IPS-15b (cell line): ENCODE measurements at regions not wholly inside any gene's neighbourhood (a gene's known extent, or its start where the extent isn't known, plus 50 kb on each side); places are given as distances from the start of the nearest gene placed in this dataset.

Experiments
- H3K27me3 ChIP-seq: one replicate; pipeline ENCODE4 v1.6.1; 2013; ENCODE audit warnings: low read length; ENCODE audit not compliant: control insufficient read depth, insufficient read depth
- H3K36me3 ChIP-seq: one replicate; pipeline ENCODE4 v1.6.1; 2013; ENCODE audit warnings: low read length; ENCODE audit not compliant: control insufficient read depth, insufficient read depth
- H3K4me1 ChIP-seq: one replicate; pipeline ENCODE4 v1.6.1; 2013; ENCODE audit warnings: mild to moderate bottlenecking, low read length; ENCODE audit not compliant: control insufficient read depth, insufficient read depth
- H3K4me3 ChIP-seq: one replicate; pipeline ENCODE4 v1.5.1; 2013; ENCODE audit warnings: low read depth, low read length
- H3K9ac ChIP-seq: one replicate; pipeline ENCODE4 v1.6.1; 2013; ENCODE audit warnings: low read depth, mild to moderate bottlenecking, low read length
- H3K9me3 ChIP-seq: one replicate; pipeline ENCODE4 v1.6.1; 2013; ENCODE audit warnings: mild to moderate bottlenecking, low read length; ENCODE audit not compliant: control insufficient read depth, insufficient read depth

- Histone ChIP-seq H3K36me3 (no peaks in the 10 kb centered on the region), H3K9me3 (no peaks in the 10 kb centered on the region), H3K4me1 (no peaks in the 10 kb centered on the region), H3K4me3 (no peak overlapping the region), H3K9ac (no peak overlapping the region), H3K27me3 (peaks cover 2% of the 10 kb centered on the region)
Measured at GRCh38 chr12:65557438-65558181, 266.7 kb upstream of the HMGA2 start.

GRCh38 chr12:65560286-65560685, 264.0 kb upstream of the HMGA2 start:
- Histone ChIP-seq H3K27me3 (peaks cover 2% of the 10 kb centered on the region), H3K9ac (no peak overlapping the region), H3K4me3 (no peak overlapping the region), H3K36me3 (no peaks in the 10 kb centered on the region), H3K9me3 (no peaks in the 10 kb centered on the region), H3K4me1 (no peaks in the 10 kb centered on the region)

DNA sequence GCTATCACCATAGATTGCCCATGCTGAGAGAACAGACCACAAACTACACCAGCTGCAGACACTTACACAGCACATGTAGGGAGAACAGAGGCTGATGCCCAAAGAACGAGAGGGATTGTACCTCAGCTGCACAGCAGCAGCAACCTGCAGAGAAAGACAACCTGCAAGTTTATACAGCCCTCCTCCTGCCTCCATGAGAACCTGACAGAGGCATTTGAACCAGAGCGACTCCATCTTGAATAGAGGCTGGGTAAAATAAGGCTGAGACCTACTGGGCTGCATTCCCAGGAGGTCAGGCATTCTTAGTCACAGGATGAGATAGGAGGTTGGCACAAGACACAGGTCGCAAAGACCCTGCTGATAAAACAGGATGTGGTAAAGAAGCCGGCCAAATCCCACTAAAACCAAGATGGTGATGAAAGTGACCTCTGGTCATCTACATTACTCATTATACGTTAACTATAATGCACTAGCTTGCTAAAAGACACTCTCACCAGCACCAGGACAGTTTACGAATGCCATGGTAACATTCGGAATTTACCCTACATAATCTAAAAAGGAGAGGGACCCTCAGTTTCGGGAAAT, 262.4 kb upstream of the HMGA2 start:
- Histone ChIP-seq H3K4me1 (peaks cover 4% of the 10 kb centered on the region), H3K9me3 (no peaks in the 10 kb centered on the region), H3K9ac (no peak overlapping the region)

DNA sequence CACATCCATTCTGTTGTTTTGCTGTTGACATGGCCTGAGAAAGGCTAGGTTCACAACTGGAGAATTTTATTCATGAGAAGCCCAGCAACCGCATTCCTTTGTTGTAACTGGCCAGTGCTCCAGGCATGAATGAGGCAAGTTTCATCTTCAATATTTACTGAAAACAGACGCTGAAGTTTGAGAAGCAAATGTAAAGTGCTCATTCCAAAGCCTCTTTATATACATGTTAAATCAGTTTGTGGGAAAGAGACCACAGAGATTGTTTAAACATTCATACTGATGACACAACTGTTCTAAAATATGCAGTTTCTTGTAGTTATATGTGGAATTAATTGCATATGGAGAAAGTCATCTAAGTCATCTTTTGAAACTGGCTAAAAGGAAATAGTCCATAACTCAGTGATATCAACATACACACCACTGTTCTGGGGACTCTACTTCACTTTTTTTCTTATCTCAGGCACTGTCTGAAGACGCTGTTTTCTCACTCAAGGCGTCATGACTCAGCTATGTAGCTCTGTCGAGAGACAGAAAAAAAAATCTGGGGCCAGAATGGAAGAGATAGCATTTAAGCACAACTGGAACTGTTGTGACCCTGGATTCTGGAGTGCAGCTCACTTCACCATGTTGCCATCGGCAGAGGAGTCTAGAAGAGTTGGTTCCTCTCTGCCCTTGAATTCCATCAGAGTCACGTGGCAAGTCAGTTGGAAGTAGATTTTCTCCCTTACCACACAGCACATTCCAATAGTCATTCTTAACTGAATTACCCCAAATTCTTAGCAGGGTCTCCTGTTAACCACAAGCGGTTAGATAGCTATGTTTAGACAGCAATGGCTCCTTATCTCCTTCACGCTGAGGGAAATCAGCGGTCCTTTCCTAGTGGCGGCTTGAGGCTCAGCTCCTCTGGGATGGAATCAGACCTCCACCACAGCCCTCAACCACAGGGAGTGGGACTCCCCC, 258.4 kb upstream of the HMGA2 start:
- no peaks in the 10 kb centered on the region for H3K9me3 ChIP-seq
- H3K36me3 ChIP-seq, result no peaks in the 10 kb centered on the region
- H3K4me1 ChIP-seq, result peaks cover 4% of the 10 kb centered on the region
- no peak overlapping the region for H3K4me3 ChIP-seq
- no peak overlapping the region for H3K9ac ChIP-seq
- H3K27me3 ChIP-seq, result no peaks in the 10 kb centered on the region

More for the DNA sequence above, 262.4 kb upstream of the HMGA2 start:
- Histone ChIP-seq H3K27me3 (no peaks in the 10 kb centered on the region), H3K4me3 (no peak overlapping the region), H3K36me3 (no peaks in the 10 kb centered on the region)

GRCh38 chr12:65566751-65567150, 257.5 kb upstream of the HMGA2 start:
- H3K4me3 ChIP-seq, result no peak overlapping the region
- no peaks in the 10 kb centered on the region for H3K9me3 ChIP-seq
- no peaks in the 10 kb centered on the region for H3K27me3 ChIP-seq

DNA sequence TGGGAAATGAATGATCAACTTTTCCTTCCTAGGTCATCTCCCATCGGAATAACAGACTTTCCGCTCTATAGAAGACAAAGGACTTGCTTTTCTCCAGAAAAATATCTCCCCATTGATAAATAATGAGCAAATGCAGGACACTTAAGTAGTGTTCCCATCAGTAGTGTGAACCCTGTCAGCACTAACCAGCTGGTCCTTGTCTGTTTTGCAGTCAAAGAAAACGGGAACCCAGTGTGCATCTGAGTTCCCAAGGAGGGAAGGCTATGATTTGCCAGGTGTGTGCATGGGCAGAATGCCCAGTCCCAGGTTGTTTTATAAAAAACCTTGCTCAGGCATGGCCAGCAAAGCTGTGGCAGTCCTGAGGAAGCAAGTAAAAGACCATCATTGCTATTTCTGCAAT, 256.5 kb upstream of the HMGA2 start:
- no peak overlapping the region for H3K9ac ChIP-seq

More at GRCh38 chr12:65566751-65567150, 257.5 kb upstream of the HMGA2 start:
- peaks cover 4% of the 10 kb centered on the region for H3K4me1 ChIP-seq
- H3K9ac ChIP-seq, result no peak overlapping the region
- no peaks in the 10 kb centered on the region for H3K36me3 ChIP-seq

GRCh38 chr12:65568517-65568916, 255.8 kb upstream of the HMGA2 start:
- Histone ChIP-seq H3K36me3 (no peaks in the 10 kb centered on the region), H3K9ac (no peak overlapping the region), H3K27me3 (no peaks in the 10 kb centered on the region), H3K9me3 (no peaks in the 10 kb centered on the region), H3K4me3 (no peak overlapping the region), H3K4me1 (peaks cover 4% of the 10 kb centered on the region)

More for the DNA sequence above, 256.5 kb upstream of the HMGA2 start:
- no peaks in the 10 kb centered on the region for H3K9me3 ChIP-seq
- H3K4me3 ChIP-seq, result no peak overlapping the region
- H3K36me3 ChIP-seq, result no peaks in the 10 kb centered on the region
- H3K27me3 ChIP-seq, result no peaks in the 10 kb centered on the region
- peaks cover 4% of the 10 kb centered on the region for H3K4me1 ChIP-seq

DNA sequence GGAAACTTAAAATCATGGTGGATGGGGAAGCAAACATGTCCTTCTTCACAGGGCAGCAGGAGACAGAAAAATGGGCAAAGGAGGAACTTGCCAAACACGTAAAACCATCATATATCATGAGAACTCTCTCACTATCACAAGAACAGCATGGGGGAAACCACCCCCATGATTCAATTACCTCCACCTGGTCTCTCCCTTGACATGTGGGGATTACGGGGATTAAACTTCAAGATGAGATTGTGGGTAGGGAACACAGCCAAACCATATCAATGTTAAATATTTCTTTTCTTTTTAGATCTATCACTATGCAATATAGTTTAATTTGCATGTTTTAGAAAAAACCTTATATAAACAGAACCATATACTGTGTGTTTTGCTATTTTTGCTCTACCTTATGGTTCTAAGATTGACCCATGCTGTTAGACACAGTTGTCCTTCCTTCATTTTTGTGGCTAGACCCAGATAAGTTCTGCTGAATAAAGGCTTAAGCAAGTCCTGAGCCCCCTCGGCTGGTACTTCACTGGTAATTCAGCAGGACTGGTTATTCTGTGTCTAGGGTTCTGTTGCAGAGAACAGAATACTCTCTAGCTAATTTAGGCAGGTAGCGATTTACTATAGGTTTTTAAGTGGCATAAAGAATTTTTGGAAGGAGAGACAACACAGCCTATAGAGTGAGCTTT, 253.7 kb upstream of the HMGA2 start:
- no peaks in the 10 kb centered on the region for H3K36me3 ChIP-seq
- peaks cover 4% of the 10 kb centered on the region for H3K4me1 ChIP-seq
- no peaks in the 10 kb centered on the region for H3K27me3 ChIP-seq
- no peak overlapping the region for H3K4me3 ChIP-seq
- H3K9me3 ChIP-seq, result no peaks in the 10 kb centered on the region
- H3K9ac ChIP-seq, result no peak overlapping the region

DNA sequence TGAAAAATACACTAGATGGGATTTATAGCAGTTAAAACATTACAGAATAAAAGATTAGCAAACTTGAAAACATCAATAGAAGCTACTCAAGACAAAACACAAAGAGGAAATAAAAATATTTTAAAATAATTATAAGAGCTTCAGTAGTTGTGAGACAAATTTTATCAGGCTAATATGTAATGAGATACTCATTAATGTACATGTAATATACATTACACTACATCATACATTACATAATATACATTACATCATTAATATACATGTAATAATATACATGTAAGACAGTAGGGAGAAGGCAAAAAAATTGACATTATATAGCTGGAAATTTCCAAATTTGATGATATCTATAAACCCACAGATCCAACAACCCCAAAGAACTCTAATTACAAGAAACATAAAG, 249.4 kb upstream of the HMGA2 start:
- H3K9me3 ChIP-seq, result no peaks in the 10 kb centered on the region
- H3K9ac ChIP-seq, result no peak overlapping the region
- H3K4me3 ChIP-seq, result no peak overlapping the region
- no peaks in the 10 kb centered on the region for H3K36me3 ChIP-seq
- no peaks in the 10 kb centered on the region for H3K4me1 ChIP-seq
- no peaks in the 10 kb centered on the region for H3K27me3 ChIP-seq

DNA sequence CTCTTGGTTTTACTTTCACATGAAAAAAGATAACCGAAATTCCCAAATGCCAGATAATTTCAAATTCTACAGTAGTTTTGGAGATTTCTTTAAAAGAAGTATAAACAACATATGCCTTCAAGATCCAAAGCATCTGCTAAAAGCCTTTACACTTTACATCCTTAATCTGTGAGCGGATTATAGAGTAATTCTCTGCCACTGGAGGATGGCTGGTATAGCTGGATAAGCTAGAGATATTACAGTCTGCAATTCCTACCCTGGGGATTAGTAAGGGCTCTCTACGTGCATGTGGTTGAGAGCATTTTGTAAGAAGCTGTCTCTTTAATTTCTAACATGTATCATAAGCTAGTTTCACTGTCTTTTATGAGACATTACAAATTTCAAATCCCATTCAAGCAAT, 240.3 kb upstream of the HMGA2 start:
- H3K4me1 ChIP-seq, result no peaks in the 10 kb centered on the region
- no peaks in the 10 kb centered on the region for H3K36me3 ChIP-seq
- no peaks in the 10 kb centered on the region for H3K27me3 ChIP-seq
- no peaks in the 10 kb centered on the region for H3K9me3 ChIP-seq
- no peak overlapping the region for H3K4me3 ChIP-seq
- H3K9ac ChIP-seq, result no peak overlapping the region
